ENCODE measurements at regions not wholly inside any gene's neighbourhood (a gene's known extent, or its start where the extent isn't known, plus 50 kb on each side); places are given as distances from the start of the nearest gene placed in this dataset.
"Not testable (repeated sequence)": the region's sequence is repeated elsewhere in the genome, so short reads cannot be mapped to it uniquely, and the experiment has no call there.

GRCh38 chr3:148532774-148533173, 164.9 kb upstream of the AGTR1 start:
- DNase-seq = no peak

GRCh38 chr3:148534089-148534988, 163.4 kb upstream of the AGTR1 start:
- no peak for DNase-seq

- DNase-seq = no peak
Observed at GRCh38 chr3:148535001-148535400, 162.7 kb upstream of the AGTR1 start.

GRCh38 chr3:148540266-148540665, 157.4 kb upstream of the AGTR1 start:
- DNase-seq = no peak

GRCh38 chr3:148540851-148541250, 156.9 kb upstream of the AGTR1 start:
- no peak for DNase-seq

GRCh38 chr3:148546959-148547358, 150.7 kb upstream of the AGTR1 start:
- no peak for DNase-seq

- no peak for DNase-seq
Observed at GRCh38 chr3:148551767-148552260, 145.9 kb upstream of the AGTR1 start.

- DNase-seq = no peak
Observed at GRCh38 chr3:148554367-148554766, 143.3 kb upstream of the AGTR1 start.

- no peak for DNase-seq
Observed at GRCh38 chr3:148556664-148557063, 141.0 kb upstream of the AGTR1 start.

- DNase-seq = not testable (repeated sequence)
Observed at GRCh38 chr3:148577579-148577978, 120.1 kb upstream of the AGTR1 start.

- DNase-seq = no peak
Observed at GRCh38 chr3:148582126-148582525, 115.6 kb upstream of the AGTR1 start.

GRCh38 chr3:148583793-148584192, 113.9 kb upstream of the AGTR1 start:
- no peak for DNase-seq

GRCh38 chr3:148584438-148584837, 113.3 kb upstream of the AGTR1 start:
- no peak for DNase-seq

GRCh38 chr3:148585671-148586379, 111.9 kb upstream of the AGTR1 start:
- DNase-seq = no peak

GRCh38 chr3:148588291-148588690, 109.4 kb upstream of the AGTR1 start:
- no peak for DNase-seq

GRCh38 chr3:148591525-148591924, 106.2 kb upstream of the AGTR1 start:
- DNase-seq = no peak

- DNase-seq = no peak
Observed at GRCh38 chr3:148598619-148599018, 99.1 kb upstream of the AGTR1 start.

GRCh38 chr3:148599481-148599880, 98.2 kb upstream of the AGTR1 start:
- no peak for DNase-seq

GRCh38 chr3:148600440-148600839, 97.3 kb upstream of the AGTR1 start:
- DNase-seq = no peak

- DNase-seq = no peak
Observed at GRCh38 chr3:148600902-148601765, 96.6 kb upstream of the AGTR1 start.

GRCh38 chr3:148601766-148602685, 95.7 kb upstream of the AGTR1 start:
- DNase-seq = no peak

All from NCI-H446 (cell line).